Astrocyte (in vitro differentiated cells and primary cell): ENCODE measurements at regions not wholly inside any gene's neighbourhood (a gene's known extent, or its start where the extent isn't known, plus 50 kb on each side); places are given as distances from the start of the nearest gene placed in this dataset.

Experiments used
- EZH2 ChIP-seq: IDR thresholded peaks from 2 replicates; pipeline ENCODE4 v1.6.1; 2012; ENCODE audit warnings: mild to moderate bottlenecking, low read length, inconsistent platforms; ENCODE audit not compliant: insufficient read depth
- TF ChIP-seq, protein P1 (sequence below): IDR thresholded peaks from 2 replicates; pipeline ENCODE4 v1.5.1; 2011; ENCODE audit warnings: low read depth, mild to moderate bottlenecking, inconsistent platforms, low read length, moderate library complexity; ENCODE audit not compliant: insufficient read depth

GRCh38 chrX:45518552-45518951 is 317.9 kb upstream of the DIPK2B start:
- TF ChIP-seq, protein P1, sequence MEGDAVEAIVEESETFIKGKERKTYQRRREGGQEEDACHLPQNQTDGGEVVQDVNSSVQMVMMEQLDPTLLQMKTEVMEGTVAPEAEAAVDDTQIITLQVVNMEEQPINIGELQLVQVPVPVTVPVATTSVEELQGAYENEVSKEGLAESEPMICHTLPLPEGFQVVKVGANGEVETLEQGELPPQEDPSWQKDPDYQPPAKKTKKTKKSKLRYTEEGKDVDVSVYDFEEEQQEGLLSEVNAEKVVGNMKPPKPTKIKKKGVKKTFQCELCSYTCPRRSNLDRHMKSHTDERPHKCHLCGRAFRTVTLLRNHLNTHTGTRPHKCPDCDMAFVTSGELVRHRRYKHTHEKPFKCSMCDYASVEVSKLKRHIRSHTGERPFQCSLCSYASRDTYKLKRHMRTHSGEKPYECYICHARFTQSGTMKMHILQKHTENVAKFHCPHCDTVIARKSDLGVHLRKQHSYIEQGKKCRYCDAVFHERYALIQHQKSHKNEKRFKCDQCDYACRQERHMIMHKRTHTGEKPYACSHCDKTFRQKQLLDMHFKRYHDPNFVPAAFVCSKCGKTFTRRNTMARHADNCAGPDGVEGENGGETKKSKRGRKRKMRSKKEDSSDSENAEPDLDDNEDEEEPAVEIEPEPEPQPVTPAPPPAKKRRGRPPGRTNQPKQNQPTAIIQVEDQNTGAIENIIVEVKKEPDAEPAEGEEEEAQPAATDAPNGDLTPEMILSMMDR, result no peak
- no peak for TF ChIP-seq EZH2
